Left ventricle myocardium superior (tissue), 1 donor: ENCODE measurements at regions not wholly inside any gene's neighbourhood (a gene's known extent, or its start where the extent isn't known, plus 50 kb on each side); places are given as distances from the start of the nearest gene placed in this dataset.
"Not testable (repeated sequence)": the region's sequence is repeated elsewhere in the genome, so short reads cannot be mapped to it uniquely, and the experiment has no call there.

ENCODE experiments used
- ATAC-seq: fragments of 200-7000 bp; cut with Tn5 transposase; one replicate; pipeline ENCODE4 v1.9.1; 2020; ENCODE audit warnings: mild to moderate bottlenecking, moderate library complexity
- DNase-seq: peaks from one replicate; pipeline ENCODE4 v3.0.0-alpha.2; 2020
- intact Hi-C: fragments of 100-400 bp; cut with micrococcal nuclease; formaldehyde crosslinking; loops from one replicate; pipeline ENCODE4 v1.11.0; 2022
- donor health status: DM: no; HTN: yes; CAD: no; lungs with severe emphysema.

DNA sequence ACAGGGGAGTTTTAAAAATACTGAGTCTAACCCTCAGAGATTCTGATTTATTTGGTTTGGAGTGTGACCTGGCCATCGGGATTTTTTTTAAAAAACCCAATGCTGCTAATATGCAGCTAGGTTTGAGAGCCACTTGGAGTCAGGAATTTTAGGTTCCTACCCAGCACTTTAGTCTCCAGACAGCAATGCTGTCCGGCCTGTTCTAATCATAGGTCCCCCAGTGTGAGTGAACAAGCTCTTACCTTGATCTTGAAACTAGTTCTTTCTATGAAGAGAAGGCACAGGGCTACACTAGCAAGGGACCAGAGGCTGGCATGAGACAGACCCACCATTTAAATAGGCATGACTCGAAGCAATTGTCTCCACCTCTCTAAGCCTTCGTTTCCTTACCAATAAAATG, 103.5 kb downstream of the SMIM20 start:
- intact Hi-C loops = no loop called here
- DNase-seq = no peak
- no peak for ATAC-seq

- intact Hi-C loops, DNase-seq, ATAC-seq: not testable (repeated sequence)
These were observed 104.1 kb downstream of the SMIM20 start for GRCh38 chr4:26017961-26018700.

DNA sequence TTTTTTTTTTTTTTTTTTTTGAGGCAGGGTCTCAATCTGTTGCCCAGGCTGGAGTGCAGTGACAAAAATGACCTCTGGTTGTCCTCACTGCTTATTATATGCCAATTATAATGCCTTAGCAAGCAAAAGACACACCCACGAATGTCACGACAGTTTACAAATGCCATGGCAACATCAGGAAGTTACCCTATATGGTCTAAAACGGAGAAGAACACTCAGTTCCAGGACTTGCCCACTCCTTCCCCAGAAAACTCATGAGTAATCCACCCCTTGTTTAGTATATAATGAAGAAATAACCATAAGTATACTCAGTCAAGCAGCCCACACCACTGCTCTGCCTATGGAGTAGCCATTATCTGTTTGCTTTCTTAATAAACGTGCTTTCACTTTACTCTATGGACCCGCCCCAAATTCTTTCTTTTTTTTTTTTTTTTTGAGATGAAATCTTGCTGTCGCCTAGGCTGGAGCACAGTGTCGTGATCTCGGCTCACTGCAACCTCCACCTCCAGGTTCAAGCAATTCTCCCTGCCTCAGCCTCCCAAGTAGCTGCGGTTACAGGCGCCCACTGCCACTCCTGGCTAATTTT, 106.2 kb downstream of the SMIM20 start:
- peak; percentile 34 for ATAC-seq
- intact Hi-C loops = no loop called here
- DNase-seq = no peak

DNA sequence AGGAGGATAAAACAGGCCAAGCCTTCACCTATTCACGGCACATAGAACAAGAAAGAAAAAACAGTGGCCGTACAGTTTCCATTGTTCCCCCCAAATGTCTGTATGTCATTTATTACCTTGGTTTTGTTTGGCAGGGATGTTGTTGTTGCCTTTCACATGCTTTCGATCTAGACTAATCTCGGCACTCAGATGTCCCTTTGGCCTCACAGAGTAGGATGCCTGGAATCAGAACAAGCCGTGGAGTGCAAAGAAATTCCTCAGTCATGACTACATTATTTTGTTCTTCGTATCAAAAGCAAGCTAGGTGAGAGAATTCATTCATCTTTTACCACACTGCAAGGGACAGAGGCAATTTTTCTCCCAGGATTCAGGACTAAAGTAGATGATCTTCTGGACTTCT, 106.9 kb downstream of the SMIM20 start:
- no peak for ATAC-seq
- intact Hi-C loops = no loop called here
- no peak for DNase-seq

DNA sequence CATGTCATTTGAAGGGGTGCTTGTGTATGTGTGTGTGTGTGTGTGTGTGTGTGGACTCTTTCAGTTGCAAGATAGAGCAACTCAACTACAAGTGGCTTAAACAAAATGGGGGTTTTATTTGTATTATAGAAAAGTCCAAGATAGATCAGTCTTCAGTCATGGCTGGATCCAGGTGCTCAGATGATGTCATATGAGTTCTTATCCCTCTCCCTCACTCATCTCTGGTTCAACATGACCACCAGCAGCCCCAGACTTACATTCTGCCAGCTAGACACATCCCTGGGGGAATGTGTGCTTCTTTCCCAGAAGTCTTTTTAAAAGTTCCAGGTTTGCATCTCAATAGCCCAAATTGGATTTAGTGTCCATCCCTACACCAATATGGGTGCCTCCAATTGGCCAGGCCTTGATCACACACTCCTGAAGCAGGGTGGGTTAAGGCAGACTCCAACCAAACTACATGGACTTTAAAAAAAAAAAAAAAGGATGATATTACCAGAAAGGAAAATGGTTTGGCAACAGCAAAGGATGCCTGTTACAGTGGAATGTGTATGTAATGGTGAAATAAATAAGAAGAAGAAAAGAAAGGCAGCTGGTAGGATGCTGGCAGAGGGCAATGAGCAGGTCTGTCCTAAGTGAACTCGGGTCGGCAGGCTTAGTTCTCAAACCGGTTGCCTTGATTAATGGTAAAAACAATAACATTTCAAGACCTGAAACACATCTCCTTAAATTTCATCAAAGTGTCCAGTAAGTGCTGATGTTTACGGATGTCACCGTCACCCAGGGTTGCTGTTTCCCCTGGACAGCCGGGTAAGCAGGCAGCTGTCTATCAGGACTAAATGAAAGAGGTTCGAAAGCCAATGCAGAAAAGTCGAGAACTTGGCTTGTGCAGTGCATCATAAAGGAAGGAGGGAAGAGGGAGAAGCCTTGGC, 107.7 kb downstream of the SMIM20 start:
- ATAC-seq (no peak), DNase-seq (no peak)
- intact Hi-C loops = no loop called here

- peak; percentile 53 for ATAC-seq
- intact Hi-C loops = no loop called here
These were observed 108.6 kb downstream of the SMIM20 start for GRCh38 chr4:26022346-26023202.

GRCh38 chr4:26023203-26023972, 109.4 kb downstream of the SMIM20 start:
- DNase-seq (no peak), ATAC-seq (no peak)
- intact Hi-C loops = no loop called here

More at GRCh38 chr4:26022346-26023202, 108.6 kb downstream of the SMIM20 start:
- DNase-seq = no peak

DNA sequence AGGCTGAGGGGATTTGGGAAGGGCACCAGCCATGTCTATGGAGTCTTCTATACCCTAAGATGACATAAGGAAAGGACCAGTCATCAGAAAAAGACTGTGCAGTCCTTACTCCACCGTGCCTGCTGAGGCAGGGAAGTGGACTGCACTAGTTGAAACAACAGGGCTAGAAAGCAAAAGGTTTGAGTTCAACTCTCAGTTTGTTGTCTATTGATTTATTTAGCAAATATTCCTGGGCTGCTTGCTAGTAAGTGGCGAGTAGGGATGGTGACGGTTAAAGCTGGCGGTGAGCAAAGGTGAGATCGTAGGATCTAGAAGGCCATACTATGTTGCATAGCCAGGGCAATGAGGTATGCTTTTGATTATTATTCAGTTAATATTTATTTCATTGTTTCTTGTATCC, 110.1 kb downstream of the SMIM20 start:
- ATAC-seq (no peak), DNase-seq (no peak)
- intact Hi-C loops = no loop called here

DNA sequence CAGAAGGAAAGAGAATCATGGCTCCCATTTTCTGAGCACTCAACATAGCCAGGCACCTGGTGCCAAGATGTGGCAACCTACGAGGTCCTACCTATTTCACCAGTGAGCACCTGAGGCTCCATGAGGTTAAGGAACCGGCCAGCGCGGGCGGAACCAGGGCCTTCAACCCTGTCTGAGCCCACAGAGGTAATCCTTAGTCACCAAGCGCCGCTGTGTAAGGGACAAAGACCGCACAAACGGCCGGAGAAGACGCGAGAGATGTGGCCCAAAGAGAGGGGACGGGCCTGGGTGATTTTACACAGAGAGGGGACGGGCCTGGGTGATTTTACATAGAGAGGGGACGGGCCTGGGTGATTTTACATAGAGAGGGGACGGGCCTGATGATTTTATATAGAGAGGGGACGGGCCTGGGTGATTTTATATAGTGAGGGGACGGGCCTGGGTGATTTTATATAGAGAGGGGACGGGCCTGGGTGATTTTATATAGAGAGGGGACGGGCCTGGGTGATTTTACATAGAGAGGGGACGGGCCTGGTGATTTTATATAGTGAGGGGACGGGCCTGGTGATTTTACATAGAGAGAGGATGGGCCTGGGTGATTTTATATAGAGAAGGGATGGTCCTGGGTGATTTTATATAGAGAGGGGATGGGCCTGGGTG, 114.2 kb downstream of the SMIM20 start:
- no peak for DNase-seq
- no peak for ATAC-seq
- intact Hi-C loops = no loop called here

- ATAC-seq (peak; percentile 97), DNase-seq (peak; percentile 86)
- intact Hi-C loops = no loop called here
These were observed 115.0 kb downstream of the SMIM20 start for GRCh38 chr4:26028793-26029567.

- ATAC-seq = no peak
- intact Hi-C loops = no loop called here
- peak; percentile 46 for DNase-seq
These were observed 115.6 kb downstream of the SMIM20 start for GRCh38 chr4:26029568-26030131.

- DNase-seq = no peak
- intact Hi-C loops = no loop called here
- no peak for ATAC-seq
These were observed 116.2 kb downstream of the SMIM20 start for GRCh38 chr4:26030260-26030667.

DNA sequence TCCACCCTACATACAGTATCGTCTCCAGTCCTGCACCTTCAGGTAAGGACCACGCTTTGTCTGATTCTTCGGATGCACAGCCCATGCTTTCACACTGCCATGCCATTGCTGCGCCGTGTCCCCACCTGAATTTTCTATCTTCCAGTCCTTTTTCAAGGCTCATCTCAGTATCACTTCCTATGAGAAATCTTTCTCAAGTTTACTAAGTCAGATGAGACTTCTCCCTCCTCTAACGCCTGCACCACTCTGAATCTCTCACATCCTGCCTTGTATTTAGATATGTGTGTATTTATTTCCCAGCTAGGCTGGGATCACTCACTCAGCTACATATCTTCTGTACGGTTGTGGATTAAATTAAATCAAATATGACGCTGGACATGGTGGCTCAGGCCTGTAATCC, 116.8 kb downstream of the SMIM20 start:
- no peak for ATAC-seq
- intact Hi-C loops = no loop called here
- no peak for DNase-seq

DNA sequence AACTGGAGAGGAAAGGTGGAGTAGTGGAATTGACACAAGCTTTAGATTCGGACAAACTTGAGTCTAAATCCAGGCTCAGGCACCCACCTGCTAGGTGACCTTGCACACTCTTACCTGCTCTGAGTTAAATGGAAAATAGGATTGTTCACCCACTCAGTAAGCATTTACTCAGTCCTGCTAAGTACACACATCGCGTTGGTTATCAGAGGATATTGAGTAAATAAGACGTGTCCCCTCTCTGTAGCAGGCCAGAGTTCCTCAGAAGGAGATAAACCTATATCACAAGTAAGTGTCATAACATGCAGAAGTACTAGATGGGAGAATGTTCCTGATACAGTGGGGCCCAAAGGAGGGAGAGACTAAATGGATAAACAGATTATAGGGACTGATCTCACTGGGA, 117.7 kb downstream of the SMIM20 start:
- ATAC-seq = no peak
- intact Hi-C loops = no loop called here
- no peak for DNase-seq

GRCh38 chr4:26032142-26032541, 118.1 kb downstream of the SMIM20 start:
- DNase-seq = no peak
- ATAC-seq = no peak

GRCh38 chr4:26032630-26033317, 118.8 kb downstream of the SMIM20 start:
- intact Hi-C loops = no loop called here
- DNase-seq = no peak
- ATAC-seq = peak; percentile 14

More at GRCh38 chr4:26032142-26032541, 118.1 kb downstream of the SMIM20 start:
- intact Hi-C loops = no loop called here
